GM15510 (cell line): ENCODE measurements at regions not wholly inside any gene's neighbourhood (a gene's known extent, or its start where the extent isn't known, plus 50 kb on each side); places are given as distances from the start of the nearest gene placed in this dataset.

ENCODE experiments used
- POLR2A ChIP-seq: IDR thresholded peaks from 3 replicates; pipeline ENCODE4 v1.6.1; 2011; ENCODE audit warnings: borderline replicate concordance; ENCODE audit not compliant: insufficient read length; ENCODE audit errors: extremely low read depth

DNA sequence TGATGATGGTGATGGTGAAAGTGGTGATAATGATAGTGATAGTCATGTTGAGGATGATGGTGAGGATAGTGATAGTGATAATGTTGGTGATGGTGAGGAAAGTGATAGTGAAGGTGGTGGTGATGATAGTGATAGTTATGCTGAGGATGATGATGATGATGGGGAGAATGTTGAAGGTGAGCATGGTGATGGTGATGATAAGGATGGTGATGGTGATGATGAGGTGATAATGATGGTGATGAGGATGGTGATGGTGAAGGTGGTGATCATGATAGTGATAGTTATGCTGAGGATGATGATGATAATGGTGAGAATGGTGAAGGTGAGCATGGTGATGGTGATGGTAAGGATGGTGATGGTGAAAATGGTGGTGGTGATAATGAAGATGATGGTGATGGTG lies 64.9 kb upstream of the ZNF337 start:
- no peak for TF ChIP-seq POLR2A

GRCh38 chr20:25750765-25751696 lies 54.4 kb upstream of the ZNF337 start:
- TF ChIP-seq POLR2A, result peak; percentile 51

GRCh38 chr20:25750220-25750764 lies 53.6 kb upstream of the ZNF337 start:
- no peak for TF ChIP-seq POLR2A

GRCh38 chr20:25749649-25750048 lies 53.0 kb upstream of the ZNF337 start:
- TF ChIP-seq POLR2A, result no peak
